HepG2 (cell line): ENCODE measurements at regions not wholly inside any gene's neighbourhood (a gene's known extent, or its start where the extent isn't known, plus 50 kb on each side); places are given as distances from the start of the nearest gene placed in this dataset.

Experiments used
- ATAC-seq: fragments of 200-7000 bp; cut with Tn5 transposase; 3 replicates; pipeline ENCODE4 v1.9.1; 2020; ENCODE audit warnings: mild to moderate bottlenecking, moderate library complexity
- BruUV-seq: library from RNA; stranded (reverse); fragments of 400-500 nt; replicated peaks from 2 replicates; lab custom pipeline; 2021; lab: Mats Ljungman, UMichigan
- CTCF ChIA-PET: fragments of 300-600 bp; formaldehyde crosslinking; extraction: SDS; loops from one replicate; lab custom pipeline; 2021; ENCODE audit warnings: low total read pairs, inconsistent platforms, low intra/inter-chr PET ratio; lab: Yijun Ruan, JAX
- POLR2A ChIA-PET: fragments of 350-600 bp; sonication (Branson Sonifier 250); formaldehyde crosslinking; loops from one replicate; lab custom pipeline; 2020; ENCODE audit warnings: antibody characterized with exemption, inconsistent platforms; lab: Yijun Ruan, JAX
- DNase-seq: peaks from one replicate; pipeline ENCODE4 v3.0.0-alpha.2; 2015; ENCODE audit warnings: low spot score
- FAIRE-seq: peaks from 3 replicates; lab custom pipeline; 2011; peaks lifted over from hg19 to GRCh38; lab: Jason Lieb, UNC
- H2AFZ ChIP-seq: one replicate; pipeline ENCODE4 v1.6.1; 2011; ENCODE audit warnings: low read length, inconsistent platforms
- H3K27ac ChIP-seq: fragments of 300-600 bp; 3 replicates; pipeline ENCODE4 v1.8.0; 2011; ENCODE audit warnings: mixed run types, mild to moderate bottlenecking, mixed read lengths, low read length, inconsistent platforms; ENCODE audit not compliant: insufficient read depth; ENCODE audit errors: extremely low read length
- H3K27me3 ChIP-seq, 2 experiments: fragments of 200-600 bp in 1 of 2; 2 replicates in 1 of 2; 3 replicates in 1 of 2; pipeline versions ENCODE4 v1.6.0 to v1.8.0; 2011; ENCODE audit warnings: low read length in 2 of 2, mild to moderate bottlenecking in 2 of 2, moderate library complexity in 2 of 2, inconsistent platforms in 1 of 2; ENCODE audit not compliant: insufficient read depth in 2 of 2, control insufficient read depth in 1 of 2
- H3K36me3 ChIP-seq, 2 experiments: fragments of 200-600 bp in 1 of 2; replicated peaks in 1 of 2; 2 replicates in 1 of 2; 3 replicates in 1 of 2; pipeline versions ENCODE4 v1.5.1 to v1.8.0; 2011; ENCODE audit warnings: low read length in 2 of 2, inconsistent platforms in 1 of 2; ENCODE audit not compliant: insufficient read depth in 2 of 2, control insufficient read depth in 1 of 2
- H3K4me1 ChIP-seq: 2 replicates; pipeline ENCODE4 v1.5.1; 2012; ENCODE audit warnings: low read length, inconsistent platforms; ENCODE audit not compliant: insufficient read depth
- H3K4me2 ChIP-seq: 2 replicates; pipeline ENCODE4 v1.6.0; 2011; ENCODE audit warnings: low read depth, low read length, inconsistent platforms
- H3K4me3 ChIP-seq, 3 experiments: fragments of 200-600 bp in 1 of 3; sonication (generic), shearing (Covaris generic) in 1 of 3; replicated peaks in 1 of 3; 2 replicates each; pipeline ENCODE4 v1.5.1; 2011 to 2016; ENCODE audit warnings: low read length in 3 of 3, inconsistent platforms in 2 of 3, low read depth in 2 of 3, mild to moderate bottlenecking in 2 of 3, control low read depth in 1 of 3, mixed read lengths in 1 of 3; ENCODE audit not compliant: insufficient read depth in 1 of 3
- H3K79me2 ChIP-seq: one replicate; pipeline ENCODE4 v1.6.1; 2011; ENCODE audit warnings: low read length, inconsistent platforms; ENCODE audit not compliant: insufficient read depth
- H3K9ac ChIP-seq: 2 replicates; pipeline ENCODE4 v1.6.0; 2011; ENCODE audit warnings: mild to moderate bottlenecking, low read depth, low read length, inconsistent platforms; ENCODE audit not compliant: insufficient read depth
- H3K9me3 ChIP-seq: 2 replicates; pipeline ENCODE4 v1.5.1; 2012; ENCODE audit warnings: mild to moderate bottlenecking, low read length
- H4K20me1 ChIP-seq: 2 replicates; pipeline ENCODE4 v1.6.0; 2011; ENCODE audit warnings: inconsistent platforms, mild to moderate bottlenecking, low read length, moderate library complexity; ENCODE audit not compliant: insufficient read depth
- KLF15 ChIP-seq: sonication (generic); formaldehyde crosslinking; IDR thresholded peaks from 2 replicates; pipeline ENCODE4 v1.8.1; 2023; ENCODE audit warnings: borderline replicate concordance, mild to moderate bottlenecking, inconsistent platforms, missing genetic modification reagents, mixed read lengths
- NFATC3 ChIP-seq: sonication (generic); formaldehyde crosslinking; IDR thresholded peaks from 2 replicates; pipeline ENCODE4 v1.5.1; 2020; ENCODE audit warnings: mild to moderate bottlenecking, missing genetic modification reagents
- NR3C1 ChIP-seq: sonication (generic); formaldehyde crosslinking; IDR thresholded peaks from 2 replicates; pipeline ENCODE4 v1.4.0; 2020; ENCODE audit warnings: missing genetic modification reagents
- SCMH1 ChIP-seq: sonication (generic); formaldehyde crosslinking; IDR thresholded peaks from 2 replicates; pipeline ENCODE4 v1.9.0; 2021; ENCODE audit warnings: missing genetic modification reagents, mild to moderate bottlenecking, borderline replicate concordance
- THRA ChIP-seq: sonication (generic); formaldehyde crosslinking; IDR thresholded peaks from 2 replicates; pipeline ENCODE4 v1.4.0; 2020; ENCODE audit warnings: missing genetic modification reagents, borderline replicate concordance
- ZBTB39 ChIP-seq: sonication (generic); formaldehyde crosslinking; IDR thresholded peaks from 2 replicates; pipeline ENCODE4 v1.5.0; 2020; ENCODE audit warnings: missing genetic modification reagents
- ZNF530 ChIP-seq: sonication (generic); formaldehyde crosslinking; IDR thresholded peaks from 2 replicates; pipeline ENCODE4 v1.5.0; 2020; ENCODE audit warnings: low read depth, mild to moderate bottlenecking, missing genetic modification reagents
- ZNF598 ChIP-seq: sonication (generic); formaldehyde crosslinking; IDR thresholded peaks from 2 replicates; pipeline ENCODE4 v1.5.1; 2020; ENCODE audit warnings: mild to moderate bottlenecking, missing genetic modification reagents, borderline replicate concordance
- WGBS: methylation state at CpG from one replicate; pipeline ENCODE4 v1.1.6; 2017; ENCODE audit warnings: low lambda C conversion rate; 5-methylcytosine and 5-hydroxymethylcytosine counted together
- in situ Hi-C: cut with HindIII; loops from 2 replicates; pipeline ENCODE4 v1.10.0; 2017; ENCODE audit warnings: low pct_unique_long_range_greater_than_20kb; ENCODE audit not compliant: extremely low pct_ligation_motif_present
- intact Hi-C: fragments of 100-400 bp; cut with micrococcal nuclease; formaldehyde crosslinking; loops from one replicate; pipeline ENCODE4 v1.10.0; 2022; ENCODE audit not compliant: unreplicated experiment

- no peak for TF ChIP-seq ZNF598 (CRISPR knock-in tag)
- no peak for TF ChIP-seq SCMH1 (CRISPR knock-in tag)
- no peak for TF ChIP-seq THRA (CRISPR knock-in tag)
- no peak for TF ChIP-seq NFATC3
- TF ChIP-seq ZBTB39 (CRISPR knock-in tag), result no peak
- no peak for TF ChIP-seq ZNF530 (CRISPR knock-in tag)
- TF ChIP-seq NR3C1 (CRISPR knock-in tag), result no peak
Measured at GRCh38 chr9:118088090-118088489, 383.9 kb downstream of the TLR4 start (continued).

GRCh38 chr9:118091226-118091625, 387.0 kb downstream of the TLR4 start:
- CTCF ChIA-PET, result no interaction called here
- H3K4me1 ChIP-seq, result no peaks in the 10 kb centered on the region
- H3K27me3 ChIP-seq, result no peaks in the 10 kb centered on the region
- ATAC-seq (no peak), FAIRE-seq (no peak), DNase-seq (no peak)
- in situ Hi-C loops (no loop called here), intact Hi-C loops (no loop called here)
- no peak overlapping the region for H3K4me3 ChIP-seq
- WGBS, result 34% methylated on average over 2 of the region's 2 CpGs
- no TSS peak for BruUV-seq
- no peak overlapping the region for H3K4me2 ChIP-seq
- no peaks in the 10 kb centered on the region for H3K36me3 ChIP-seq
- H3K9ac ChIP-seq, result no peak overlapping the region
- TF ChIP-seq KLF15, result no peak
- H3K79me2 ChIP-seq, result no peaks in the 10 kb centered on the region
- no peaks in the 10 kb centered on the region for H4K20me1 ChIP-seq
- peaks cover 88% of the 10 kb centered on the region for H3K9me3 ChIP-seq
- H2AFZ ChIP-seq, result no peak overlapping the region
- POLR2A ChIA-PET, result no interaction called here
- no peak overlapping the region for H3K27ac ChIP-seq
